ENCODE measurements at regions not wholly inside any gene's neighbourhood (a gene's known extent, or its start where the extent isn't known, plus 50 kb on each side); places are given as distances from the start of the nearest gene placed in this dataset.

- no peak for DNase-seq
Measured at GRCh38 chr2:19540739-19541525, 182.5 kb upstream of the OSR1 start.

DNA sequence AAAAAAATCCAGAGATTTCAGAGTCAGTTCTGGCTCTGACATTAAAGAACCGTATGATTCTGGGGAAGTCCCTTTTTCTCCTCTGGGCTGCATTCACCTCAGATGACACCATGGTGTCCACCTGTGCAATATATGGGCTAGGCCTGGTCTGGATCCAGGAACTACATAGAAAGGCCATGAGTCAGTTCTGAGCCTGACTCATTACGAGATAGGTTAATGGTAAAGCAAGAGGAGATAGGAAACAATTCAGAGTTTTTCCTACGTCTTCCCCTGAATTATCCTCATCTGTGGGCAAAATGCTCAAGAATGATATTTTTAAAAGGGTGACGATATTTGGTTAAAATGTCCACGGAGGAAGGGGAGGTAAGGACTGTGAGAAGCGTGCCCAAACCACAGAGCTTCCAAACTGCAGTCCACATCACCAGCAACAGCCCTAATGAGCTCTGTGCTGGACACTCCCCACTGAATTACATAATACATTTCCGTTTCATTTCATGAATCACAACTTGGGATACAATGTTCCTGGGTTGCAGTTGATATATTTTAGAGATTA lies 180.1 kb upstream of the OSR1 start:
- no peak for DNase-seq

DNA sequence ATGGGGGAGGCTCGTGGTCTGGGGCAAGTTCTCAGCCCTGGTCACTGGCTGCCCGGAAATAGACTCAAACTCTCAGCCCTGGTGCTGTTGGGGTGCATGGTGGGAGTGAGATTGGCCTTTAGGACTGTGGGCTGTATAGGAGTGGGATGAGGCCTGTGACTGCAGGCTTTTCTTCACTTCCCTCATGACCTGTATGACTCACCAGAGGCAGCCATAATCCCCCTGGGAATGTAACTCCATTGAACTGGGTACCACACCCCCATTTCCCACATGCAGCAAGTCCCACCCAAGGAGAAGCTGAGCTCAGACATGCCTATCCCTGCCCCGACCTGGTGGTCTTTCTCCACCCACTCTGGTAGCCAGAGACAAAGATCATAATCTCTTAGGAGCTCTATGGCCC lies 177.7 kb upstream of the OSR1 start:
- no peak for DNase-seq

DNA sequence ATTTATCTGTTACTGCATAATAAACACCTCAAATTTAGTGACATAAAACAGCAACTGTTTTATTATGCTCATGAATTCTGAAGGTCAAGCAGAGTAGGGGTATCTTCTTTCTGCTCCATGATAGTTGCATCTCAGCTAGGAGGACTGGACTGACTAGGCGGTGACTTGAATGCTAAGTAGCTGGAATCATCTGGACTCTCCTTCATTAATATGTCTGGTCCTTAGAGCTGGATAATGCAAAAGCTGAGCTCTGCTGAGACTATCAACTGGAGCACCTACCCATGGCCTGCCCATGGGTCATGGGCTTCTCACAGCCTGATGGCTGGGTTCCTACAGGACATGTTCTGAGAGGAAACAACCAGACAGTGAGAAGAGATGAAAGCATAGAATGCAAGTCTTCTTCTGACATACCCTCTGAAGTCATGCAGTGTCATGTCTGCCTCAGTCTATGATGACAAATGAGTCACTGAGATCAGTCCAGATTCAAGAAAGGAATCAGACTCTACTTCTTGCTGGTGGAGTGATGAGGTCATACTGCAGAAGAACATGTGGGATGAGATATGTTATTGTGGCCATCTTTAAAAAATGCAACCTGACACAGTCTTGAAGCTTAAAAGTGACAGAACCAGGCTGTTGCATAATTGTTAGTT lies 174.2 kb upstream of the OSR1 start:
- no peak for DNase-seq

- no peak for DNase-seq
Measured at GRCh38 chr2:19529677-19530076, 171.3 kb upstream of the OSR1 start.

- no peak for DNase-seq
Measured at GRCh38 chr2:19527771-19528170, 169.3 kb upstream of the OSR1 start.

DNA sequence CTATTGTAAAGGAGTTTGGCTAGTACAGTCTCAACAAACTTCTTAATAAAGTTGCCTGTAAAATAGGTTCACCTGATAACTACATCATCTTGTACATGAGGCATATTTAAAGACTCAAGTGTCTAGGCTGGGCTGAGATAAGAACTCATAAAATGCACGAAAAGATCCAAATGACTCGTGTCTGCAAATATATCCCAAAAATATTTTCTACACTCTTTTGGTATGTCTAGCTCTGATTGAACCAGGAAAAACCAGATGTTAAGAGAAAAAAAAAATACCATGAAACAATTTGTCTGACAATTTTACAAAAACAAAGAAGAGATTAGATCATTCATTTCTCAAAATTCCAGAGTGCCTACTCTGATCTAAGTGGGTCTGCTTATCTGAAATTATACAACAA lies 166.9 kb upstream of the OSR1 start:
- no peak for DNase-seq

DNA sequence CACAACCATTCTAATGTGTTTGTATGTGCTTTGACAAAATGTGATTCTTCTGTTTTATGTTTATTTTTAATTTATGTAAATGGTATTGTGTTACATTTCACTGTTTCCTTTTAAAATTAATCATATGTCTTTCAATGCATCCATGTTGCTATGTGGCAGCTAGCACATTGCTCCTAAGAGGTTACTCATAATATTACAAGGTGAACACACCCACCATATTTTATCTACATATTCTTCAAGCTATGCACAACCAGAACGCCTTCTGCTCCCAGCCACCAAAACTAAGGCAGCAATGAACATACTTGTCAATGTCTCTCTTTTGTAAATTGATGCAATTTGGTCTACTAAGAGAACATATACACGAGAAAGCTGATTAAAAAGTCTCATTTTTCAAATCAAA lies 160.6 kb upstream of the OSR1 start:
- DNase-seq = no peak

- DNase-seq = no peak
Measured at GRCh38 chr2:19507137-19507536, 148.7 kb upstream of the OSR1 start.

DNA sequence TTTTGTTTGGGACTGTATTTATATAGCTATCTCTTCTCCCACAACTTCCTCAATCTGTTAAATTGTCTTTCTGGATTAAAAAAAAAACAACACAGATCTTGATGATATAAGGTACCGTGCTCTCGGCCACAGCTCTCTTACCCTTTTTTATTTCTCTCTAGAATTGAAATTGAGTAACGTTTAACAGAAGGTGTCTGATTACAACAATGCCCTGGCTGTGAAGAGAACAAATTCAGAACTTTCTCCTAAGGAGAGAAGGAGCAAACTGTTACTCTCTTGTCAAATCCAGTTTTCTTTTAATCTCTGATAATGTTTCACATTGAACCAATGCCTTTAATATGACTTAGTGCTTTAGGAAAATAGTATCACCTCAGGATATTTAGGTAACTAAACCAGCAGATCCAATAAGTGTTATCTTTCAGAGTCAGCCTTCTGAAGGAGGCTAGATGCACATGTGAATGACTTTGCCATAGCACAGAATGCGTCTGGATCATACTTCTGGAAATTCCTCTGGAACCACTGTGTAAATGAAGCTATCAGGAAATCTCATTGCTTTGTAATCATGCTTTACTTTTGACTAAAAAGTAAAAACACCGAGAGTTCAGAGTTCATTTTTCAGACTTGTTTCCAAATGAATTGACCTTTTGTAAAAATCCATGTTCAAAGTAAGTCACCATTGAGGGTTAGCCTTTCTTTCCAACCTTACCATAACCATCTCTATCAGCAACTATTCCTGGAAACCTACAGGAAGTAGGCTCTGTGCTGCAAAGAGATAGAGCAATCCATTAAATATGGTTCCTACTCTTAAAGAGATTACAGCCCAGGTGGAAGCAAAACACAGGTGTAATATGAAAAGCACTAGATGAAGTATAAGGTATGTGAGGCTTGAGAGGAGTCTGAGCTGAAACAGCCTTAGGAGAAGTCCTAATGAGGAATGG lies 147.0 kb upstream of the OSR1 start:
- no peak for DNase-seq

- no peak for DNase-seq
Measured at GRCh38 chr2:19504400-19505198, 146.2 kb upstream of the OSR1 start.

- no peak for DNase-seq
Measured at GRCh38 chr2:19503915-19504314, 145.5 kb upstream of the OSR1 start.

GRCh38 chr2:19503406-19503805 lies 145.0 kb upstream of the OSR1 start:
- DNase-seq = no peak

GRCh38 chr2:19500126-19500525 lies 141.7 kb upstream of the OSR1 start:
- DNase-seq = no peak

- no peak for DNase-seq
Measured at GRCh38 chr2:19496646-19497045, 138.2 kb upstream of the OSR1 start.

DNA sequence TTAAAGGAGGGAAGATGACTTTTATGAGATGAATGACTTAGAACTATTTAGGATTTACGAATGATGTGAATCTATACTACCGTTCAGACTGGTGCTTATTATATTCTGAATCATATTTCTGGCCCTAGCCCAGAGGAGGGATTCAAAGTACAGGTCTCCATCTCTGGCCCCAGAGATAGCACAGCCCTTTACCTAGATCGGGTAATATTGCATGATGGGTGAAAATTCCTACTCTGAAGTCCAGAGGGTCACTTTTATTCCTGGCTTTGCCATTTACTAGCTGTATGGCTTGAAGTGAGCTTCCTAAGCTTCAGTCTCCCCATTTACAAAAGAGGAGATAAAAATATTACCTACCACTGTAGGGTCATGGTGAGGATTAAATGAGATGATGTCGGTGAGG lies 135.8 kb upstream of the OSR1 start:
- DNase-seq = no peak

- DNase-seq = no peak
Measured at GRCh38 chr2:19491796-19492195, 133.4 kb upstream of the OSR1 start.

DNA sequence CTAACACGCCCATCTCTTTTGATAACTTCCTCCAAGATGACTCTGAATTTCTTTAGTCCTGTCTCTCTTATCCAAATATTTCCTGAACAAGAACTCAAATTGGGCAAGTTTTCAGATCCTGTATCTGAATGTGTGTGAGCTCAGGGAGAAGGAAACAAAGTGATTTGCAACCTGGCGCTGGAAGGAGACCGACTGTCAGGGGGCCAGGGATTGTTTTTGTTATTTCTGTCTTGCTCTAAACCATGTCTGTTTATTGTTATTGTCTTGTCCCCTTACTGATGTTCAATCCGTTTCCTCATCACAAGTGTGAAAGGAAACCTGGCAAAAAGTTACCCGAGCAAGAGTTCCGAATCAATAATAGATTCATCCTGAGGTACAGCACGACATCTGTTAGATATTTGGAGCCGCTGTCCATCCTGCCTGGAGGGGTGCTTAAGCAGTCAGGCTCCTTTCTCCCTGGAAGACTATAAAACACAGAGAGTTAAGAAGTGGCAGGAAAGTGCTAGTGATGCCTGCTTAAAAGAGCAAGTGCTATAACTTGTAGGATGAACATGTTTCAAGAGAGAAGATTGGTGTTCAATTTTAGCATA lies 132.5 kb upstream of the OSR1 start:
- no peak for DNase-seq

DNA sequence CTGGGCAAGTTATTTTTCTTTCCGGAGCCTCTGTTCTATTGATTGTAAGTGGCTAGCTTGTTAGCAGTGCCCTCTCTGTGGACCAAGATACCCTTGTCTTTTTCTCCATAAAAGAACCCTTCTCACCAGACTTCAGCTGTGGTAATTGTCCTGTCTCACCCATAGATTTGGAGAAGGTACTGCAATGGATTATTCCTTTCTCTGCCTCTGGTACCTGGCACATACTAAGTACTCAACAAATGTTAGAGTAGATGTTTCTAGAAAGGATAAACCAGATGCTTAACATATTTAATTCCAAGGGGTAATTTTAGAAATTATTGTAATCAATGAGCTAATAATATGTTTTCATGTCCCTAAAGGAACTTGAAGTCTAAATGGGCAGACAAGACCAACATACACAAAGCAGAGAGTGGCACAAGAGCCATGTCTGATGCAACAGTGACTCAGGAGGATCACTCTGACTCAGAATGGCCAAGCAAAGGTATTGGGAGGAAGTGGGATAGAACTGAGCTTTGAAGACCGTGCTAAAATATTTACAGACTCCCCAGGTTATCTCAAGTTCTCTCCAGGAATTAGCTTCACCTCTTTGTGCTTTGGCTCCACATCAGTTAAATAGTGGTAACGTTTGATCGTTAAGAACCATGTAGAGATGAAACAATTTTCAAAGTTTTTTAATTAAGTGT lies 129.7 kb upstream of the OSR1 start:
- no peak for DNase-seq

GRCh38 chr2:19484736-19485135 lies 126.3 kb upstream of the OSR1 start:
- DNase-seq = no peak

- DNase-seq = no peak
Measured at GRCh38 chr2:19480673-19481072, 122.2 kb upstream of the OSR1 start.
